MM.1S (cell line): ENCODE measurements at regions not wholly inside any gene's neighbourhood (a gene's known extent, or its start where the extent isn't known, plus 50 kb on each side); places are given as distances from the start of the nearest gene placed in this dataset.

Experiments
- DNase-seq: peaks from one replicate; pipeline ENCODE4 v3.0.0-alpha.2; 2015
- H2AFZ ChIP-seq: fragments of 300-600 bp; sonication (generic); 2 replicates; pipeline ENCODE4 v1.6.0; 2016; ENCODE audit warnings: antibody characterized with exemption, low read length
- H3F3A ChIP-seq: fragments of 300-600 bp; sonication (generic); 2 replicates; pipeline ENCODE4 v1.6.1; 2016; ENCODE audit warnings: mild to moderate bottlenecking, antibody characterized with exemption, low read length, moderate library complexity, mixed read lengths; ENCODE audit not compliant: insufficient read depth
- H3K27ac ChIP-seq: fragments of 300-600 bp; sonication (generic); 2 replicates; pipeline ENCODE4 v1.5.1; 2016; ENCODE audit warnings: mild to moderate bottlenecking, low read length
- H3K27me3 ChIP-seq: fragments of 300-600 bp; sonication (generic); replicated peaks from 2 replicates; pipeline ENCODE4 v1.6.0; 2016; ENCODE audit warnings: low read length; ENCODE audit not compliant: insufficient read depth
- H3K36me3 ChIP-seq: fragments of 300-600 bp; sonication (generic); replicated peaks from 2 replicates; pipeline ENCODE4 v1.6.1; 2016; ENCODE audit warnings: mild to moderate bottlenecking, low read length, mixed read lengths; ENCODE audit not compliant: insufficient read depth
- H3K4me1 ChIP-seq: fragments of 300-600 bp; sonication (generic); 2 replicates; pipeline ENCODE4 v1.6.1; 2016; ENCODE audit warnings: low read length, mixed read lengths
- H3K4me2 ChIP-seq: fragments of 300-600 bp; sonication (generic); 2 replicates; pipeline ENCODE4 v1.6.0; 2016; ENCODE audit warnings: low read depth, low read length
- H3K4me3 ChIP-seq: fragments of 300-600 bp; sonication (generic); 2 replicates; pipeline ENCODE4 v1.5.1; 2016; ENCODE audit warnings: low read length, mixed read lengths
- H3K79me2 ChIP-seq: fragments of 300-600 bp; sonication (generic); 2 replicates; pipeline ENCODE4 v1.6.1; 2016; ENCODE audit warnings: mixed run types, low read length, mixed read lengths
- H3K9ac ChIP-seq: fragments of 300-600 bp; sonication (generic); 2 replicates; pipeline ENCODE4 v1.6.1; 2016; ENCODE audit warnings: low read length, mixed read lengths
- H3K9me2 ChIP-seq: fragments of 300-600 bp; sonication (generic); replicated peaks from 2 replicates; pipeline ENCODE4 v1.6.1; 2016; ENCODE audit warnings: mild to moderate bottlenecking, low read length, mixed read lengths; ENCODE audit not compliant: insufficient read depth
- H3K9me3 ChIP-seq: fragments of 300-600 bp; sonication (generic); replicated peaks from 2 replicates; pipeline ENCODE4 v1.6.1; 2016; ENCODE audit warnings: mild to moderate bottlenecking, low read length, mixed read lengths; ENCODE audit not compliant: insufficient read depth
- H4K20me1 ChIP-seq: fragments of 300-600 bp; sonication (generic); 2 replicates; pipeline ENCODE4 v1.6.1; 2016; ENCODE audit warnings: mild to moderate bottlenecking, low read length, moderate library complexity, mixed read lengths; ENCODE audit not compliant: insufficient read depth
- CTCF ChIP-seq: fragments of 300-600 bp; sonication (generic); IDR thresholded peaks from 2 replicates; pipeline ENCODE4 v1.5.1; 2016; ENCODE audit warnings: antibody characterized with exemption, low read length, mixed read lengths
- EZH2 ChIP-seq: fragments of 300-600 bp; sonication (generic); optimal IDR thresholded peaks from 2 replicates; pipeline ENCODE3; 2017; ENCODE audit warnings: low read depth, mild to moderate bottlenecking, antibody characterized with exemption, low read length, mixed read lengths
- EZH2phosphoT487 ChIP-seq: fragments of 300-600 bp; sonication (generic); IDR thresholded peaks from 2 replicates; pipeline ENCODE4 v1.6.1; 2018; ENCODE audit warnings: antibody characterized with exemption, low read length

GRCh38 chr12:60995256-60995825 lies 1264.9 kb upstream of the USP15 start:
- Histone ChIP-seq H3K79me2 (no peaks in the 10 kb centered on the region), H3F3A (no peaks in the 10 kb centered on the region), H3K4me2 (no peak overlapping the region), H3K9ac (no peak overlapping the region), H3K27me3 (no peaks in the 10 kb centered on the region), H3K4me3 (no peak overlapping the region), H3K9me3 (no peaks in the 10 kb centered on the region), H3K36me3 (no peaks in the 10 kb centered on the region), H3K4me1 (no peaks in the 10 kb centered on the region), H2AFZ (no peak overlapping the region), H3K27ac (no peak overlapping the region), H3K9me2 (no peaks in the 10 kb centered on the region), H4K20me1 (no peaks in the 10 kb centered on the region)
- no peak for DNase-seq
- TF ChIP-seq EZH2phosphoT487 (no peak), CTCF (no peak), EZH2 (no peak)

- no peak overlapping the region for H3K4me2 ChIP-seq
- H3K4me1 ChIP-seq, result no peaks in the 10 kb centered on the region
- H3K27ac ChIP-seq, result no peak overlapping the region
- TF ChIP-seq EZH2, result no peak
- TF ChIP-seq CTCF, result no peak
- no peak for TF ChIP-seq EZH2phosphoT487
- H3K36me3 ChIP-seq, result no peaks in the 10 kb centered on the region
- H3F3A ChIP-seq, result no peaks in the 10 kb centered on the region
- no peaks in the 10 kb centered on the region for H4K20me1 ChIP-seq
- H3K79me2 ChIP-seq, result no peaks in the 10 kb centered on the region
- H3K9me2 ChIP-seq, result no peaks in the 10 kb centered on the region
- H3K9me3 ChIP-seq, result no peaks in the 10 kb centered on the region
- H3K4me3 ChIP-seq, result no peak overlapping the region
- H3K27me3 ChIP-seq, result no peaks in the 10 kb centered on the region
- H2AFZ ChIP-seq, result no peak overlapping the region
- H3K9ac ChIP-seq, result no peak overlapping the region
- DNase-seq, result no peak
Measured at GRCh38 chr12:60997869-60998378, 1262.3 kb upstream of the USP15 start.

DNA sequence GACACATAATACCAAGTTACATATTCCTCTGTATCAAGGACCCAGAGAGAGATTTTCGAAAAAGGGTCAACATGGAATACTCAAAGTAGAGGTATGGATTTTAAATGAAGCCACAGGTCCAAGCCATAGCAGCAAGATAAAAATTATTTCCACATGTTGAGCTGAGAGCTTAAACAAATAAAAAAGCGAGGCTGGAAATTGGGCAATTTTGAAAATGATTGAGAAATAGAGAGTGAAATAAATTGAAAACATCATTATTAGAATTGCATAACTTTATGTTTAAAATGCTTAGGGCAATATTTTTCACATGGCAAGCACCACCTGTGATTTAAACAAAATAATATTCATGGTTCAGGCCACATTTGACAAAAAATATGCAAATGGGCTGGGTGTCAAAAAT lies 1251.0 kb upstream of the USP15 start:
- Histone ChIP-seq H3K79me2 (no peaks in the 10 kb centered on the region), H3K27me3 (no peaks in the 10 kb centered on the region), H3K9me2 (no peaks in the 10 kb centered on the region), H3K9ac (no peak overlapping the region), H2AFZ (no peak overlapping the region), H4K20me1 (no peaks in the 10 kb centered on the region), H3K36me3 (no peaks in the 10 kb centered on the region), H3K9me3 (no peaks in the 10 kb centered on the region), H3K4me3 (no peak overlapping the region), H3K27ac (no peak overlapping the region), H3K4me1 (peaks cover 11% of the 10 kb centered on the region; the same call in 1 of the 2 replicates), H3K4me2 (no peak overlapping the region), H3F3A (no peaks in the 10 kb centered on the region; the same call in 1 of the 2 replicates)
- no peak for TF ChIP-seq EZH2phosphoT487
- no peak for TF ChIP-seq CTCF
- no peak for TF ChIP-seq EZH2
- DNase-seq, result no peak
